ENCODE measurements at regions not wholly inside any gene's neighbourhood (a gene's known extent, or its start where the extent isn't known, plus 50 kb on each side); places are given as distances from the start of the nearest gene placed in this dataset.

DNA sequence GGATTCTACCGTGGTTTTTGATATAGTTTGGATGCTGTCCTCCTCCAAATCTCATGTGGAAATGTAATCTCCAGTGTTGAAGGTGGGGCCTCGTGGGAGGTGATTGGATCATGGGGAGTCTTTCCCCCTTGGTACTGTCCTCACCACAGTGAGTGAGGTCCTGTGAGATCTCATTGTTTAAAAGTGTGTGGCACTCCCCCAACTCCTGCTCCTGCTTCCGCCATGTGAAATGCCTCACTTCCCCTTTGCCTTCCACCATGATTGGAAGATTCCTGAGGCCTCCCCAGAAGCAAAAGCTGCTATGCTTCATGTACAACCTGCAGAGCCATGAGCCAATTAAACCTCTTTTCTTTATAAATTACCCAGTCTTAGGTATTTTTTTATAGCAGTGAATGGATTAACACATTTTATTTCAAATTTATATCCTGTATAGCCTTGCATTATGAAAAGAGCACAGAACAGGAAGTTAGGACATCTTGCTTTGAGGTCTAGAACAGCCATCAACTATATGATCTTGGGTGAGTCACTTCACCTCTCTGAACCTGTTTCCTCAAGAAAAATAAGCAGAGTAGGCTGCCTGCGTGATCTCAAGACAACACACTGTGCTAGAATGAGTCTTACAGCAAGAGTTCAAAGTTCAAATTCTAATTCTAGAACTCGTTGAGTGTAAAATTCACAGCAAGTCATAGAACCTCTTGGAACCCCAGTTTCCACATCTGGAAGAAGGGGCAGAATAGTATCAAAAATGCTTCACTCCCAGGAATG is 160.9 kb upstream of the EEA1 start:
- TF ChIP-seq GATA2 (IDR thresholded peaks at IDR 0.05; ENCODE audit: low read depth, low read length) = no peak
- TF ChIP-seq GATA3 (IDR thresholded peaks at IDR 0.05; ENCODE audit: low read depth, low read length) = no peak

- TF ChIP-seq GATA2 (IDR thresholded peaks at IDR 0.05; ENCODE audit: low read depth, low read length) (no peak), GATA3 (IDR thresholded peaks at IDR 0.05; ENCODE audit: low read depth, low read length) (no peak)
These were observed 161.7 kb upstream of the EEA1 start for GRCh38 chr12:93090731-93091172.

DNA sequence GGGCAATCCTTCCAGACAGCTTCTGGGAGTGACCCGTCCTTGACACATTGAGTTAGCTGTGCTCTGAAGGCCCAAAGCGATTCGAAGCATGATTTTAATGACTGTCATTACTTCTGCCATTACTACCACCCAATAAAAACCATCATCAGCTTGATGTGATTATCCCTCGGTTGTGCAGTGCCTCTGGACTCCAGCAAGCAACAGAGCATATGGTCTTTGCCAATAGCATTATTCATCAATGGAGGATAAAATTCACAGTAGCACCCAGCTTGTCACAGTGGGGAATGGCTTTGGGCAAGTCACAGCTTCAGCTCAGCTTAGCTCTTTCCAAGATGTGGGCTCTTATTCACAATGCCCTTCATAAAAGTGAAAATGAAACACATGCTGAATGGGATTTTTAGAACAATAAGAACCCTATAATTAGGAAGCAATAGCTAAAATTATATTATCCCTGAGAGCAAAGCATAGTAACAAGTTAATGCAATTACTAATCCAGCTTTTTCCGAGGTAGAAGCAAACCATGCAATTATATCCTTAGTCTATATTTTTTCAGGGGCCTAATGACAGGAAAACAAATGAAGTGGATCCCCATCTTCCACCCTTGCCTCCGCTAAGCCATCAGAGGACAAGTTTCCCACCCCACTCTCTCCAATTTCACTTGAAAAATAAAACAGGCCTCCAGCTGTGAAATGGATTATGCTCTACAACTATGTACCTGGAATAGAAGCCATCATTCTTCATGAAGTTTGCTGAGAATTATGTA is 163.0 kb upstream of the EEA1 start:
- TF ChIP-seq GATA2 (IDR thresholded peaks at IDR 0.05; ENCODE audit: low read depth, low read length) (no peak), GATA3 (IDR thresholded peaks at IDR 0.05; ENCODE audit: low read depth, low read length) (no peak)

DNA sequence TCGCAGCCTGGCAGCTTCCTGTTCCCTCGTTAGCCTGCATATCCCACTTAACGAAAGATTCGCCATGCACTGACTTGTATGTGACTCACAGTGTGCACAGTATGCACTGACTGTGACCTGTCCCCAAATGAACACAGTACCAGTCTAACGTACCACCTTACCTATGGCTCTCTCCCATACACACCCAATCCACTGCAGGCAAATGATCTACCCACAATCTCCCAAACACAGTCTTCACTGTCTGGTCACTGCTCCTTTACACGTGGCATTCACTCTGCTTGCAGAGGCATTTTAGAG is 163.5 kb upstream of the EEA1 start:
- TF ChIP-seq GATA3 (IDR thresholded peaks at IDR 0.05; ENCODE audit: low read depth, low read length) = no peak
- no peak for TF ChIP-seq GATA2 (IDR thresholded peaks at IDR 0.05; ENCODE audit: low read depth, low read length)

GRCh38 chr12:93093243-93093642 is 164.1 kb upstream of the EEA1 start:
- TF ChIP-seq GATA3 (IDR thresholded peaks at IDR 0.05; ENCODE audit: low read depth, low read length) (no peak), GATA2 (IDR thresholded peaks at IDR 0.05; ENCODE audit: low read depth, low read length) (no peak)

- no peak for TF ChIP-seq GATA2 (IDR thresholded peaks at IDR 0.05; ENCODE audit: low read depth, low read length)
- no peak for TF ChIP-seq GATA3 (IDR thresholded peaks at IDR 0.05; ENCODE audit: low read depth, low read length)
These were observed 166.1 kb upstream of the EEA1 start for GRCh38 chr12:93094988-93095737.

- TF ChIP-seq GATA2 (IDR thresholded peaks at IDR 0.05; ENCODE audit: low read depth, low read length) = no peak
- TF ChIP-seq GATA3 (IDR thresholded peaks at IDR 0.05; ENCODE audit: low read depth, low read length) = no peak
These were observed 168.3 kb upstream of the EEA1 start for GRCh38 chr12:93097417-93097816.

DNA sequence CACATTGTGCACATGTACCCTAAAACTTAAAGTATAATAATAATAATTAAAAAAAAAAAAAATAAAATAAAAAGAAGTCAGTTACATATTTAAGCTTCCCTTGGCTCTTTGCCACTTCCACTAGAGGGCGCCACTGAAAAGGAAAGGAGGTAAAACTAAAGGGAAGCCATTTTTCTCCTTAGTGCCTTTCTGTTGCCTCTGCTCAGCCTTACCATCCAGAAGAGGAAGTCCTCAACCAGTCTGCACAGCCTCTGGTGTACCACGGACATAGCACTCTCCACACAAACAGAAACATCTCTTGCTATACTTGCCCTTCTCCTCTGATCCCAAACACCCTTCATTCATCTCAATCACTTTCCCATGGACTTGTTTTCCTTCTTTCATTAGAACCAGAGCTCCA is 169.0 kb upstream of the EEA1 start:
- TF ChIP-seq GATA2 (IDR thresholded peaks at IDR 0.05; ENCODE audit: low read depth, low read length) (no peak), GATA3 (IDR thresholded peaks at IDR 0.05; ENCODE audit: low read depth, low read length) (no peak)

DNA sequence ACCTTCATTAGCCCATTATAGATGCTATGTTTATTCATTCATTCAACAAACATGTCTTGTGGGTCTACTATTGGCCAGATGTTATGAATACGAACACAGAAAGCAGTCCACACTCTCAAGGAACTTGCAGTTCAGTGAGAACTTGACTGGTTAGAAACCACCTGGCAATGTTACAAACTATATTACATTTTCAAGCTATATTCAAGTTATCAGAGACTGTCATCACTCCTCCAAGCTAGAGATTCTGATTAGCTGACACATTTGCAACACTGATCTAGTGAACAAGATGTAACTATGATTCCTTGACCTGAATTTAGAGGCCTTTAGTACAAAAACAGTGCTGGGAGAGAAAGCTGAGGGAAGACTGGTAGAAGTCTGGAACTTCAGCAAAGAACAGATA is 170.7 kb upstream of the EEA1 start:
- no peak for TF ChIP-seq GATA2 (IDR thresholded peaks at IDR 0.05; ENCODE audit: low read depth, low read length)
- no peak for TF ChIP-seq GATA3 (IDR thresholded peaks at IDR 0.05; ENCODE audit: low read depth, low read length)

DNA sequence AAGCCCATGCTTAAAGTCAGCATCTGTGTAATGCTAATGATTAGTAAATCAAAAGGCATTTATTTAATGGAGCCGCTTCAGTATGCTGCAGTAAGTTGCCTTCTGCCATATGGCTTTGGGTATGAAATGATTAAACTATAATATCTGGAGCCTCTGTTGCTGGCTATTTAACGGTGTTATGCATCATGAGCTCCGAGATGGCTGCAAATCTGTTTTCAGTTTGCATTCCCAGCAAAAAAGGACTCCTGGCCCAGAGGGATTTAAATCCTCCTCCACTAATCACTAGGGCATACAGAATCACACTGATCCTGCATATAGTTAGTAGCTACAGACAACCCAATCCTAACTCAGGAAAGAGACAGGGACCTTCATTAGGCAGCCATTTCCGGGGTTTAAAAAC is 171.5 kb upstream of the EEA1 start:
- TF ChIP-seq GATA3 (IDR thresholded peaks at IDR 0.05; ENCODE audit: low read depth, low read length) = no peak
- peak; percentile 41; the same call in 1 of the 2 replicates for TF ChIP-seq GATA2 (IDR thresholded peaks at IDR 0.05; ENCODE audit: low read depth, low read length)

DNA sequence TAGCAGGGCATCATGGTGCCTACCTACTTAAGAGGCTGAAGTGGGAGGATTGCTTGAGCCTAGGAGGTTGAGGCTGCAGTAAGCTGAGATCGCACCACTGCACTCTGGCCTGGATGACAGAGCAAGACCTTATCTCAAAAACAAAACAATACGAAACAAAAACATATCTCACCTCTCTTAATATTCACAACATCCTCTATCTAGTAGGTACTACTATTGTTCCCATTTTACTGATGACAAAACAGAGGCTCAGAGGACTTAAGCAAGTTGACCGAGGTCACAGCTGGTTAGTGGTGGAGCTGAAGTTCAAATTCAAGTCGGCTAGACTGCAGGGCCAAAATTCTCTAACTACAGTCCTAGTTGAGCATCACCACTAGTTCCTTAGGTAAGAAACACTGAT is 172.3 kb upstream of the EEA1 start:
- TF ChIP-seq GATA2 (IDR thresholded peaks at IDR 0.05; ENCODE audit: low read depth, low read length) (no peak), GATA3 (IDR thresholded peaks at IDR 0.05; ENCODE audit: low read depth, low read length) (no peak)

GRCh38 chr12:93102312-93102711 is 173.2 kb upstream of the EEA1 start:
- TF ChIP-seq GATA2 (IDR thresholded peaks at IDR 0.05; ENCODE audit: low read depth, low read length) (no peak), GATA3 (IDR thresholded peaks at IDR 0.05; ENCODE audit: low read depth, low read length) (no peak)

DNA sequence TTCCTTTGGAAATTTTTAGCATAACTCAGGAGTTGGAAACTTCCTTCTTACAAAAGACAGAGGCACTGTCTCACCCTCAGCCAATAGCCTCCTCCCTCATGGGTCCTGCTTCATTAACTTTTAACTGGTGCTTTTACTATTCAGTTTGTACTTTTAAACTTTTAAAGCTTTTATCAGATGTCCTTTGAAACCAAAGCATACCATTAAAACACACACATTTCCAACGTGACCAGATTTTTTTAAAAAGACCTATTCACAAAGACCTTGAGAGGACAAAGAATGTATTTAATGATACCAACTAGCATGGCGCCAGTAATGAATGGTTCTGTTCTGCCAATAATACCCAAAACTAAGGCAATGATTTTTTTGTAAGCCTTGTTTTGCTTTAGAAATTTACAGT is 173.6 kb upstream of the EEA1 start:
- no peak for TF ChIP-seq GATA3 (IDR thresholded peaks at IDR 0.05; ENCODE audit: low read depth, low read length)
- TF ChIP-seq GATA2 (IDR thresholded peaks at IDR 0.05; ENCODE audit: low read depth, low read length) = no peak

DNA sequence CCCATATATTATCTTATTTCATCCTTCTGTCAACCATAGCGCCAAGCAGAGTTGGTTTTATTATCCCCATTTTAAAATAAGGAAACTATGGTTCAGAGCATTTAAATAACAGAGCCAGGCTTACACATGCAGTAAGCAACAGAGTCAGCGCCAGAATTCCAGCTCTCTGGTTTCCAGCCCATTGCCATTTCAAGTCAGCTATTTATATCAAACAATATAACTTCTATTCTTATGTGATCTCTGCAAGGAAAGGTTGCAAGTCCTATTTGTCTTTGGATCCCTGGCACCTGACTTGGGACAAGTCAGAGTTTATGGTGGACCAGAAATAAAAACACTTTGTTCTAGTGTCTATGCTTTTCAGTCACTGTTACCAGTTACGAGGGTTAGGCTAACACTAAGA is 174.1 kb upstream of the EEA1 start:
- TF ChIP-seq GATA3 (IDR thresholded peaks at IDR 0.05; ENCODE audit: low read depth, low read length) (no peak), GATA2 (IDR thresholded peaks at IDR 0.05; ENCODE audit: low read depth, low read length) (no peak)

Data from SH-SY5Y (cell line).